Caco-2 (cell line): ENCODE measurements at regions not wholly inside any gene's neighbourhood (a gene's known extent, or its start where the extent isn't known, plus 50 kb on each side); places are given as distances from the start of the nearest gene placed in this dataset.

ENCODE experiments used
- BruUV-seq: library from RNA; stranded (reverse); fragments of 400-500 nt; replicated peaks from 2 replicates; lab custom pipeline; 2021; lab: Mats Ljungman, UMichigan
- CTCF ChIA-PET: fragments of 300-600 bp; sonication (Branson Sonifier 250); formaldehyde crosslinking; loops from one replicate; lab custom pipeline; 2022; ENCODE audit warnings: antibody characterized with exemption; lab: Charles Lee
- POLR2A ChIA-PET: fragments of 300-600 bp; sonication (Branson Sonifier 250); formaldehyde crosslinking; loops from one replicate; lab custom pipeline; 2022; ENCODE audit warnings: antibody characterized with exemption; lab: Charles Lee
- DNase-seq, 2 experiments: peaks; one replicate each; pipeline versions ENCODE4 v3.0.0 to v3.0.0-alpha.2; 2020 to 2022
- H3K27me3 ChIP-seq: replicated peaks from 2 replicates; pipeline ENCODE4 v1.6.0; 2011; ENCODE audit warnings: low read length; ENCODE audit not compliant: control insufficient read depth, insufficient read depth
- H3K36me3 ChIP-seq: 2 replicates; pipeline ENCODE4 v1.5.1; 2011; ENCODE audit warnings: low read length; ENCODE audit not compliant: control insufficient read depth, insufficient read depth
- H3K4me1 ChIP-seq: fragments of 250-450 bp; sonication (Bioruptor Pico); 2 replicates; pipeline ENCODE4 v1.5.1; 2020; ENCODE audit warnings: mild to moderate bottlenecking
- H3K4me3 ChIP-seq: 2 replicates; pipeline ENCODE4 v1.5.1; 2011; ENCODE audit warnings: low read depth, mild to moderate bottlenecking, control low read depth, low read length
- H3K9me3 ChIP-seq: fragments of 250-450 bp; sonication (Bioruptor Pico); 2 replicates; pipeline ENCODE4 v1.5.1; 2020; ENCODE audit warnings: mild to moderate bottlenecking, moderate library complexity
- H3K27ac Mint-ChIP-seq: one replicate; pipeline ENCODE4 v1.8.0; 2022; ENCODE audit warnings: mixed read lengths; ENCODE audit not compliant: unreplicated experiment
- H3K27me3 Mint-ChIP-seq: one replicate; pipeline ENCODE4 v1.8.0; 2022; ENCODE audit warnings: mixed read lengths; ENCODE audit not compliant: insufficient read depth, unreplicated experiment
- H3K36me3 Mint-ChIP-seq: one replicate; pipeline ENCODE4 v1.8.0; 2022; ENCODE audit warnings: mild to moderate bottlenecking, mixed read lengths; ENCODE audit not compliant: insufficient read depth, unreplicated experiment
- H3K4me1 Mint-ChIP-seq: one replicate; pipeline ENCODE4 v1.8.0; 2022; ENCODE audit warnings: low read depth, mixed read lengths; ENCODE audit not compliant: unreplicated experiment
- H3K4me3 Mint-ChIP-seq: one replicate; pipeline ENCODE4 v1.8.0; 2022; ENCODE audit warnings: mild to moderate bottlenecking, moderate library complexity, mixed read lengths; ENCODE audit not compliant: unreplicated experiment
- H3K9me3 Mint-ChIP-seq: one replicate; pipeline ENCODE4 v1.8.0; 2022; ENCODE audit warnings: mixed read lengths; ENCODE audit not compliant: unreplicated experiment
- CTCF ChIP-seq, 2 experiments: fragments of 200-600 bp in 1 of 2; IDR thresholded peaks; 1 replicate in 1 of 2; 2 replicates in 1 of 2; pipeline versions ENCODE4 v1.5.1 to v1.8.0; 2011 to 2022; ENCODE audit warnings: antibody characterized with exemption in 1 of 2, control low read depth in 1 of 2, inconsistent platforms in 1 of 2, low read depth in 1 of 2, low read length in 1 of 2, mild to moderate bottlenecking in 1 of 2, moderate library complexity in 1 of 2; ENCODE audit not compliant: insufficient read depth in 1 of 2, severe bottlenecking in 1 of 2, unreplicated experiment in 1 of 2
- intact Hi-C: fragments of 100-400 bp; cut with micrococcal nuclease; formaldehyde crosslinking; loops from one replicate; pipeline ENCODE4 v1.10.0; 2022; ENCODE audit not compliant: unreplicated experiment

- POLR2A ChIA-PET, result no interaction called here
Observed at GRCh38 chr6:169891846-169892245, 140.4 kb downstream of the ERMARD start.

GRCh38 chr6:169891421-169891820, 140.0 kb downstream of the ERMARD start:
- Mint-ChIP-seq H3K4me1 (no peaks in the 10 kb centered on the region), H3K36me3 (no peaks in the 10 kb centered on the region), H3K27me3 (no peaks in the 10 kb centered on the region), H3K9me3 (no peaks in the 10 kb centered on the region), H3K27ac (no peak overlapping the region), H3K4me3 (no peak overlapping the region)
- no TSS peak for BruUV-seq
- H3K4me1 ChIP-seq, result no peaks in the 10 kb centered on the region
- H3K9me3 ChIP-seq, result no peaks in the 10 kb centered on the region
- H3K36me3 ChIP-seq, result no peaks in the 10 kb centered on the region
- intact Hi-C loops, result no loop called here
- no peak for TF ChIP-seq CTCF (IDR thresholded peaks at IDR 0.05; ENCODE audit: insufficient read depth in 1 of 2, low read depth in 1 of 2, low read length in 1 of 2, severe bottlenecking in 1 of 2, unreplicated experiment in 1 of 2)
- no peak for DNase-seq
- H3K4me3 ChIP-seq, result no peak overlapping the region
- ChIA-PET POLR2A (no interaction called here), CTCF (no interaction called here)
- H3K27me3 ChIP-seq, result no peaks in the 10 kb centered on the region

More at GRCh38 chr6:169891846-169892245, 140.4 kb downstream of the ERMARD start:
- intact Hi-C loops, result no loop called here
- no peaks in the 10 kb centered on the region for H3K9me3 ChIP-seq
- no TSS peak for BruUV-seq
- DNase-seq, result no peak
- no peak for TF ChIP-seq CTCF (IDR thresholded peaks at IDR 0.05; ENCODE audit: insufficient read depth in 1 of 2, low read depth in 1 of 2, low read length in 1 of 2, severe bottlenecking in 1 of 2, unreplicated experiment in 1 of 2)
- Mint-ChIP-seq H3K36me3 (no peaks in the 10 kb centered on the region), H3K9me3 (no peaks in the 10 kb centered on the region), H3K4me3 (no peak overlapping the region), H3K4me1 (no peaks in the 10 kb centered on the region), H3K27me3 (no peaks in the 10 kb centered on the region), H3K27ac (no peak overlapping the region)
- CTCF ChIA-PET, result no interaction called here
- H3K4me3 ChIP-seq, result no peak overlapping the region
- no peaks in the 10 kb centered on the region for H3K36me3 ChIP-seq
- H3K27me3 ChIP-seq, result no peaks in the 10 kb centered on the region
- H3K4me1 ChIP-seq, result no peaks in the 10 kb centered on the region

- no peaks in the 10 kb centered on the region for H3K27me3 ChIP-seq
- H3K27me3 Mint-ChIP-seq, result no peaks in the 10 kb centered on the region
- H3K9me3 ChIP-seq, result no peaks in the 10 kb centered on the region
- H3K36me3 ChIP-seq, result no peaks in the 10 kb centered on the region
- H3K4me3 Mint-ChIP-seq, result no peak overlapping the region
- no peak for DNase-seq
- ChIA-PET POLR2A (no interaction called here), CTCF (no interaction called here)
- TF ChIP-seq CTCF (IDR thresholded peaks at IDR 0.05; ENCODE audit: insufficient read depth in 1 of 2, low read depth in 1 of 2, low read length in 1 of 2, severe bottlenecking in 1 of 2, unreplicated experiment in 1 of 2), result no peak
- H3K36me3 Mint-ChIP-seq, result no peaks in the 10 kb centered on the region
- H3K4me1 Mint-ChIP-seq, result no peaks in the 10 kb centered on the region
- BruUV-seq, result no TSS peak
- H3K4me1 ChIP-seq, result no peaks in the 10 kb centered on the region
- intact Hi-C loops, result no loop called here
- H3K9me3 Mint-ChIP-seq, result no peaks in the 10 kb centered on the region
- no peak overlapping the region for H3K27ac Mint-ChIP-seq
- no peak overlapping the region for H3K4me3 ChIP-seq
Observed at GRCh38 chr6:169890901-169891300, 139.5 kb downstream of the ERMARD start.
